ENCODE measurements at regions not wholly inside any gene's neighbourhood (a gene's known extent, or its start where the extent isn't known, plus 50 kb on each side); places are given as distances from the start of the nearest gene placed in this dataset.

- TF ChIP-seq YY1 (IDR thresholded peaks at IDR 0.05; ENCODE audit: insufficient read depth, insufficient read length) (no peak), SUZ12 (IDR thresholded peaks at IDR 0.05; ENCODE audit: extremely low read depth, insufficient read depth, insufficient read length) (no peak)
Measured at GRCh38 chr18:37673671-37674070, 108.1 kb upstream of the CELF4 start.

Measured in NT2/D1 (cell line).